K562 (cell line): ENCODE measurements at regions not wholly inside any gene's neighbourhood (a gene's known extent, or its start where the extent isn't known, plus 50 kb on each side); places are given as distances from the start of the nearest gene placed in this dataset.

ENCODE experiments used
- CTCF ChIP-seq, 3 experiments: IDR thresholded peaks in 2 of 3; conservative IDR thresholded peaks in 1 of 3; 2 replicates each; pipeline ENCODE4 v1.5.1; 2011 to 2012; ENCODE audit warnings: low read length in 3 of 3, mild to moderate bottlenecking in 3 of 3, control low read depth in 2 of 3, improper control_type of control experiment in 1 of 3, inconsistent platforms in 1 of 3, low read depth in 1 of 3, mixed read lengths in 1 of 3, moderate library complexity in 1 of 3; ENCODE audit not compliant: insufficient read depth in 2 of 3
- FIP1L1 ChIP-seq: fragments of 200-400 bp; formaldehyde crosslinking; IDR thresholded peaks from 2 replicates; pipeline ENCODE4 v1.6.1; 2018; ENCODE audit warnings: mild to moderate bottlenecking, low read depth, low read length; ENCODE audit not compliant: poor library complexity, severe bottlenecking
- ZBTB8A ChIP-seq: fragments of 450-650 bp; IDR thresholded peaks from 2 replicates; pipeline ENCODE4 v1.6.1; 2018; ENCODE audit warnings: mild to moderate bottlenecking, moderate library complexity; ENCODE audit not compliant: partially characterized antibody
- ZNF407 ChIP-seq: fragments of 450-650 bp; IDR thresholded peaks from 2 replicates; pipeline ENCODE4 v1.6.1; 2016; ENCODE audit warnings: low read depth

- no peak for TF ChIP-seq ZBTB8A
- TF ChIP-seq ZNF407 = no peak
- no peak for TF ChIP-seq CTCF (IDR thresholded peaks at IDR 0.05 in 2 of 3, conservative IDR thresholded peaks at IDR 0.05 in 1 of 3; ENCODE audit: insufficient read depth in 2 of 3, low read depth in 1 of 3, low read length in 3 of 3)
- TF ChIP-seq FIP1L1 = no peak
Observed at GRCh38 chr2:62586981-62587380, 81.0 kb upstream of the TMEM17 start.
